Urinary bladder (tissue), 3 donors: ENCODE measurements at regions not wholly inside any gene's neighbourhood (a gene's known extent, or its start where the extent isn't known, plus 50 kb on each side); places are given as distances from the start of the nearest gene placed in this dataset.

Experiments
- DNase-seq: peaks from one replicate; pipeline ENCODE4 v3.0.0-alpha.2; 2015; ENCODE audit errors: extremely low spot score
- H3K27ac ChIP-seq: one replicate; pipeline ENCODE4 v1.5.1; 2013; ENCODE audit warnings: low read depth, mild to moderate bottlenecking, moderate library complexity
- H3K36me3 ChIP-seq: one replicate; pipeline ENCODE4 v1.6.1; 2013; ENCODE audit warnings: mild to moderate bottlenecking, moderate library complexity; ENCODE audit not compliant: insufficient read depth
- H3K4me1 ChIP-seq: one replicate; pipeline ENCODE4 v1.6.1; 2013; ENCODE audit warnings: mild to moderate bottlenecking, moderate library complexity; ENCODE audit not compliant: insufficient read depth
- H3K4me3 ChIP-seq: one replicate; pipeline ENCODE4 v1.5.1; 2013; ENCODE audit warnings: low read depth, low read length
- WGBS: extraction: QIAGEN DNeasy Blood & Tissue Kit; methylation state at CpG from one replicate; pipeline ENCODE4 v1.1.7; 2013; 5-methylcytosine and 5-hydroxymethylcytosine counted together
- donor health status: healthy with polysubstance abuse.
- donor health status: healthy.

DNA sequence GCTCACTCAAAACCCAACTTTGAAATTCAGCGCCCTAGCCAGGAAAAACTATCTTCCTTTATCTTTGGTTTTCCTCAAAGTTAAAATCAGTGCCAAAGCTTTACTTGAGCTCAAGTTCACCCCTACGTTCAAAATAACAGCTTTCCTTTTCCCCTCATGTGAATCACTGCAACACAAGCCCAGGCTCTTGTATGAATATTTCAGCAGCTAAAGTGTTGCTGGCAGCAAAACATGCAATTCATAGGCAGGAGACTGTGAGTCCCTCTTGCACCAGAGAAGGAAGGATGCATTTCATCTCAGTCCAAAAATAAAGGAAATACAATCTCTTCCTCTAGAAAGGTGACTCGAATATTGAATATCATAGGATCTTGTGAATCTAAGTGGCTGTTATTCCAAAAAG, 461.3 kb upstream of the SOX11 start:
- Histone ChIP-seq H3K4me3 (no peak overlapping the region), H3K36me3 (no peaks in the 10 kb centered on the region), H3K4me1 (no peaks in the 10 kb centered on the region), H3K27ac (no peak overlapping the region)
- 48% methylated on average over 3 of the region's 3 CpGs for WGBS
- DNase-seq, result no peak

DNA sequence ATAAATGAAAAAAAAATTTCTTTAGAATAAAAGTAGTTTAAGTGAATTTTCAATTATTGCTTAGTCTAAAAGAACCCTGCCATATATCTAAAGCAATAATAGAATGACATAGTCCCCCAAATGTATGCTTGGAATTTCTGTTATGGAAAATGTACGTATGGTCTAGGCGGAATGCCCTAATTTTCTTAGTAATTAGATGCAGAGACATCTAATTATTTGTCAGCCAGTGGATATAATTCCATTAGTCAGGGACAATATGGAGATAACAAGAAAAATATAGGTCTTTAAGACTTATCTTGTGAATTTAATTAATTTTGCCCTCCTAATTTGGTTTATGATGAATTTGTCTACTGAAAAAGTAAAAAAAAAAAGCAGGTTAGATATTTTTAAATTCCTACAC, 460.9 kb upstream of the SOX11 start:
- Histone ChIP-seq H3K4me3 (no peak overlapping the region), H3K36me3 (no peaks in the 10 kb centered on the region), H3K4me1 (no peaks in the 10 kb centered on the region), H3K27ac (no peak overlapping the region)
- no peak for DNase-seq
- 63% methylated on average over 2 of the region's 2 CpGs for WGBS

DNA sequence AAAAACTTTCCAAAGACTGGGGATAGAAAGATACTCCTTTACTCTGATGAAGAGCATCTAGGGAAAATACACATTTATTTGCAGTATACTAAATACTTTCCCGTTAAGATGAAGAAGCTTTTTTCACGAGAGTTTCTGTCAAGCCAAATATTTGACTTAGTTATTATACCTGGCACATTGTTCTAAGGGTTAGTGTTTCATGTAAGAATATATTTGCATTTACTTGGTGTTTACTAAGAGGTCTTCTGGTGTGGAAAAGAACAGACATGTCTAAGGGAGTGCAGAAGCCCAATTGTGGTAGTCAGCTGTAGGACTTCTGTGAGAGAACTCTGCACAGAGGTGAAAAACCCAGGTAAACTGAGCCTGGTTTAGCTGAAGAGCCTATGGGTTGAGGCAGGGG, 457.6 kb upstream of the SOX11 start:
- no peak overlapping the region for H3K4me3 ChIP-seq
- H3K4me1 ChIP-seq, result no peaks in the 10 kb centered on the region
- DNase-seq, result no peak
- no peaks in the 10 kb centered on the region for H3K36me3 ChIP-seq
- 77% methylated on average over 2 of the region's 2 CpGs for WGBS
- no peak overlapping the region for H3K27ac ChIP-seq

DNA sequence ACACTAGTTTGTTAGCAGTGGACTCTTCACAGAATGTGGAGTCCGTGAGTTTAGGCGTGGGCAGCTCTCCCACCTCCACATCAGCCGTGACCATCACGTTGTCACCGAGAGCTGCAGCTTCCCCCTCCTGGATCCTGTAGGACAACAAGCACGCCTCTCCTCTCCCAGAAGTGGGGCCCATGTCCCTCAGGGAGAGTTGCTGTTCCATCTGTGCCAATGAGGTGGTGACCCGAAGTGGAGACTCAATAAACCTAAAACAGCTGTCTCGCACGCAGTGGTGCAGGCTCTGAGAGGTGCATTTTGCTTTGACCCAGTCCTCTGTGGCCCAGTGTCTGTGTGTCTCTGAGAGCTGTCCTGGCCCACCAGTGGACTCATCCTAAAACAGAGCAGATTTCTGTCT, 456.5 kb upstream of the SOX11 start:
- WGBS, result 78% methylated on average over 9 of the region's 9 CpGs
- Histone ChIP-seq H3K4me3 (no peak overlapping the region), H3K27ac (no peak overlapping the region), H3K4me1 (no peaks in the 10 kb centered on the region), H3K36me3 (no peaks in the 10 kb centered on the region)
- DNase-seq, result no peak

DNA sequence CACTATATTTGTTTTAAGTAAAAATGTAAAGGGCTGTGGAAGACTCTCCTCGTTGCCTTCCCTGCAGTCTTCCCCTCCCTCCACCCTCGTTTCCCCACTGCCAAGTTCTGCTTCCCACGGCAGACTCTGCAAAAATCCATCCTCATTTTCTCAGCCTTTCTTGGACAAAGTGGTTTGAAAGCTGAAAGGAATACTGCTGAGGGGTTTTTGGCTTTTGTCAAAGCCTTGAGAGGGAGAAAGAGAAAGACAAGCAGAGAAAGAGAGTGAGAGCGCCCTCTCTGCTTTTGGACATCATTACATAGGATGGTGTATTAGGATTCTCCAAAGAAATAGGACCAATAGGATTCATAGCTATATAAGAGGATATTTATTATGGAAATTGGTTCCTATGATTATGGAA, 455.9 kb upstream of the SOX11 start:
- no peak for DNase-seq
- Histone ChIP-seq H3K36me3 (no peaks in the 10 kb centered on the region), H3K4me1 (no peaks in the 10 kb centered on the region), H3K27ac (no peak overlapping the region), H3K4me3 (no peak overlapping the region)
- WGBS, result 40% methylated on average over 4 of the region's 4 CpGs

DNA sequence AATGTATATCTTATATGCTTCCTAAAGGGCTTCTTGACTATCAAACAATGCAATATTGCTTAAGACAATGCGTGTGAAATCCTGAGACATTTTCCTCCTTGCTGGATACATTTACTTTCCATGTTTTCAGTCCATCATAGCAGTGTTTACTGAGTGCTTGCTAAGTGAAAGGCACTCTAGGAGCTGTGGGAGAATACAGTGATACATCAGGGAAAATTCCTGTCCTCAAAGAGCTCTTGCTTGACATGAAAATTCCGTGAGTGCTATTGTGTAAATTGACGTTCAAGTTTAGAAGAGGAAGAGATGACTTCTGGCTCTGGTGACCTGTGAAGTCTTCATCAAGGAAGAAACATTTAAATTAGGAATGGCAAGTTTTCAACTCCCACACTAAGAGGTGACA, 449.4 kb upstream of the SOX11 start:
- no peak overlapping the region for H3K4me3 ChIP-seq
- H3K27ac ChIP-seq, result no peak overlapping the region
- no peaks in the 10 kb centered on the region for H3K4me1 ChIP-seq
- WGBS, result 72% methylated on average over 3 of the region's 3 CpGs
- H3K36me3 ChIP-seq, result no peaks in the 10 kb centered on the region
- no peak for DNase-seq

DNA sequence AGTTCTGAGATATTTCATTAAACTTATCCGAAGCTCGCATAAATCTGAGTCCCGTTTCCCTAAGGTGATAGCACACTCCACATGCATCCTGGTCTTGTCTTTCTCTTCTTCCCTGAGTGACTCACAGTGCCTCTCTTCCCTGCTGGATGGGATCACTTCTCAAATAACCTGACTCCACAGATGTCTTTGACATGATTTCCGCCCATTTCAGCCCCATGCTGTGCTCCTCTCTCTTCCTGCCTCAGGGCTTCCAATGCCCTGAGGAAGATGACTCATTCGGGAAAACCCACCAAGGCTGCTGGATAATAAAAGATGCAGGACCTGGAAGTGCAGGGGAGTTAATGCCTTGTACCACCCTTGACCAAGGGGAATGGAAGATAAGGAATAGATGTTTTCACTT, 441.7 kb upstream of the SOX11 start:
- no peaks in the 10 kb centered on the region for H3K4me1 ChIP-seq
- DNase-seq, result no peak
- no peak overlapping the region for H3K27ac ChIP-seq
- 63% methylated on average over 5 of the region's 5 CpGs for WGBS
- H3K4me3 ChIP-seq, result no peak overlapping the region
- H3K36me3 ChIP-seq, result no peaks in the 10 kb centered on the region

DNA sequence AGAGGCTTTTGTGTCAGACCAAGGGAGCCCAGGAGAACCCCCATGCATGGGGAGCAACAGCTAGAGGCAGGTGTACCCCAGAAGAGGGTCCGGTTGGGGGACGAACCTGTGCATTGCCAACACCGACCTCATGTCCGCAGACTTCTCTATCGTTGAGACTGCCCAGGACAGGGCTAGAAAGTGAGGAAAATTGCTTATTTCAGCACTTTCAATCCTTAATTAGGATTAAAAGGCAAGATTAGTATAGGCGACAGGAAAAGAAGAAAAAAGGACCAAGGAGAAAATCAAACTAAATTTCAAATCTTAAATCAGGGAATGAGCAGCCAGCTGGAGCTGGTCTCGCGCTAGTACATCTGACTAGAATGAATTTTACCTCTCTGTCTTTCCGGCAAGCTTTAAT, 438.9 kb upstream of the SOX11 start:
- Histone ChIP-seq H3K4me3 (no peak overlapping the region), H3K4me1 (no peaks in the 10 kb centered on the region), H3K27ac (no peak overlapping the region), H3K36me3 (no peaks in the 10 kb centered on the region)
- WGBS, result 90% methylated on average over 9 of the region's 9 CpGs
- DNase-seq, result no peak

DNA sequence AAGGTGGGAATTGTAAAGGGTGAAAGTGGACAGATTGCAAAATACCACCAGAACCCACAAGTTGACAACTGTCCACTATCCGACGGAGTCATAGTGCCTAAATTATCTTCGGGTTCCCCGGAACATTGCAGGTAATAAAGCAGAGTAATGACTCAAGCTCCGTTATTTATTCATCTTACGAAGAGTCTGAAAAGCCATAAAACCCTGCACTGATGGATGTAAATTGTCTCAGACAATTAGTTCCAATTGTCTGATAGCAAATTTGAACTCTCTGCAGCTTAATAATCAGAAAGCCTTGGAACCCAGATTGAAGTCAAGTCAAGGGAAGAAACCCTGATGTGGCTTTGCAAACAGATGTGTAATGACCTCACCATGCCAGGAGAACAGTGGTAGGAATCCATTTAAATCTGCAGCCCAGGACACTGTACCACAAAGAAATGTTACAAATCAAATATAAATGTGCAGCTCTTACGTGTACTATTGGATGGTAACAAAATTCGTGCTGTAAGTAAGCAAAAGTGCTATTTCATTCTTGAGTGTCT, 437.3 kb upstream of the SOX11 start:
- H3K36me3 ChIP-seq, result no peaks in the 10 kb centered on the region
- no peaks in the 10 kb centered on the region for H3K4me1 ChIP-seq
- WGBS, result 71% methylated on average over 8 of the region's 8 CpGs
- no peak for DNase-seq
- no peak overlapping the region for H3K4me3 ChIP-seq
- no peak overlapping the region for H3K27ac ChIP-seq

DNA sequence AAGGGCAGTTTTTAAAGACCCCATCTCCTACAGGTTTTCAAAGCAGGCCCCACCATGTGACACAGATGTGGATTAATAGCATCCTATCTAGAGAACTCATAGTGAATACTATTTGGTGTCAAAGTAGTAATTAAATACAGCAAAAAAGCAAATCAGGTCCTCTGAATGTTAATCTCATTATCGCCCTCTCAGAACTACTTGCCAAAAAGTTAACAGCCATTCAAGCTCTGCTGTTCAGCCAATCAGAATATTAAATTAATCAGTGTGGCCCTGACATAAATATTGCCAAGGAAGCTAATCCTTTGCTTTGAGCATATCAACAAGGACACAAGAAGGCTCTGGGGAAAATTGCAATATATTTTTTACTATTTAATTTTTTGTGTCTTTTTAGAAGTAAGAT, 428.9 kb upstream of the SOX11 start:
- no peak overlapping the region for H3K4me3 ChIP-seq
- H3K27ac ChIP-seq, result no peak overlapping the region
- no peak for DNase-seq
- no peaks in the 10 kb centered on the region for H3K36me3 ChIP-seq
- no peaks in the 10 kb centered on the region for H3K4me1 ChIP-seq
- 96% methylated on average over 1 of the region's 1 CpG for WGBS

DNA sequence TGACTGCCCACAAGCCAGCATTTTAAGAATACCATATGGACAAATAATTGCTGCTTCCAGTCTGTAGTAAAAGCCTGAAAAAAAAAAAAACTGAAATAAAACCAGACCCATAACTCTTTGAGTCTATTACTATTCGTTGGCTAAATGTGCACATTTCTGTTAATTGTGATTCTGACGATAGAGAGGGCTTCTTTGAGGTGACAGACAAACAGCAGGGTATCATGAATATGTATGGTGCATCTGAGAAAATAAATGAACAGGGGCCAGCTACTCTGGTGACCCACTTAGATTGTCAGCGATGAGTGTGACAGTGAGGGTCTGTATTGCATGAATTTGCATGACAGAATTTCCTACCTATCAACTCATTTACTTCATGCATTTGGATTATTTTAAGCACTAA, 427.8 kb upstream of the SOX11 start:
- Histone ChIP-seq H3K36me3 (no peaks in the 10 kb centered on the region), H3K27ac (no peak overlapping the region), H3K4me1 (no peaks in the 10 kb centered on the region), H3K4me3 (no peak overlapping the region)
- no peak for DNase-seq
- WGBS, result 60% methylated on average over 3 of the region's 3 CpGs

DNA sequence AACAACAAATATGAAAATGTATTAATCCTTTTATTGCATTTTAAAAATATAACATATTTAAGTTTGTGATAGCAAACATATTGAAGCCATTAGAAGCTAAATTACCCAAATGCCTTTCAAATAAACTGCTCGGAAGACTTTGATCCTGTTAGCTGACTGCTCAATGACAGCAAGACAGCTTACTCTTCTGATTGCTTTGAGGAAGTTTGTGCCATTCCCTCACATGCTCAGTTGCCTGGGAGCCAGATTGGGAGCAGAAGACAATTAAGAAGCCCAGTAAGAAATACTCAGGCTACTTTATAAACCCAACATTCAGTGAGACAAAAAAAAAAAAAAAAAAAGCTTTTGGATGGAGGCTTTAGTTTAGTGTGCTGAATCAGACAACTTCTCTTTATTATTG, 407.1 kb upstream of the SOX11 start:
- no peak overlapping the region for H3K4me3 ChIP-seq
- no peaks in the 10 kb centered on the region for H3K36me3 ChIP-seq
- WGBS, result 67% methylated on average over 1 of the region's 1 CpG
- no peak overlapping the region for H3K27ac ChIP-seq
- no peaks in the 10 kb centered on the region for H3K4me1 ChIP-seq
- no peak for DNase-seq

DNA sequence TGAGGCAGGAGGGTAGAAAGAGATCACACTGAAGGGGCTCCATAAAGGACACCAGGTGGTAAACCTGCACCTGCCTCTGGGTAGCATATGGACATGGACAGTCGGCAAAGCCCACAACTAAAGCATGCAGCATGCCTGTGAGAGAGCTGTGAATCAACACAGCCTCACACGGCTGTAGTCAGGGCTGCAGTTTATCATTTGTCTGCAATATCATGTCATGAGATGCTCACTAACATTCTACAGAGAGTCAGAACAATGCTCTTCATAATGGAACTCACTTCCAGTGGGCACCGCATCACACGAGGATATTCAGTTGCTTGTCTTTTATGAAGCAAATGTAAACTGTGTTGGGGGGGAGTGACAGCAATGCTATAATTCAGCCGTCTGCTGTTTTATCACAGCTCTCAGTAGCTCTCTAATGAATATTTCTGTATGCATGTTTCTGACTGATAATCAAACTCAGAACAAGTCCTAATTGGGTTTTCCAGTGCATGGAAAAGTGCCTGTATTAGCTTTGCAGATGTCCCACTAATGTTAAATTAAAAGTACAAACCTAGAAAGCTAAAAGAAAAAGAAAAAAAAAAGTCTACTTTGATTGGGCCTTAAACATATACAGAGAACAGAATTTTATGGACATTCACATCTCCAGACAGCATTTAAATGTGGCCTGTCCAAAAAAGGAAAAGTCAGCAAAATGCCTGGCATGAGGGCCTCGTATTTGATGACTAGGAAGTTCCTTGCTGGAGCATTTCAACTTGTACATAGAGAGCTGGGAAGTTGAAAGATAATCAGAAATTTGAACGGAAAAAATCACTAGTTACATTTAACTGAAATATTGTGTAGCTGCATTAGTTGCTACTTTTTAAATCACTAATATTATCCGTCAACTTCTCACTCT, 406.1 kb upstream of the SOX11 start:
- WGBS, result 48% methylated on average over 8 of the region's 8 CpGs
- DNase-seq, result no peak
- Histone ChIP-seq H3K4me1 (no peaks in the 10 kb centered on the region), H3K27ac (no peak overlapping the region), H3K4me3 (no peak overlapping the region), H3K36me3 (no peaks in the 10 kb centered on the region)

DNA sequence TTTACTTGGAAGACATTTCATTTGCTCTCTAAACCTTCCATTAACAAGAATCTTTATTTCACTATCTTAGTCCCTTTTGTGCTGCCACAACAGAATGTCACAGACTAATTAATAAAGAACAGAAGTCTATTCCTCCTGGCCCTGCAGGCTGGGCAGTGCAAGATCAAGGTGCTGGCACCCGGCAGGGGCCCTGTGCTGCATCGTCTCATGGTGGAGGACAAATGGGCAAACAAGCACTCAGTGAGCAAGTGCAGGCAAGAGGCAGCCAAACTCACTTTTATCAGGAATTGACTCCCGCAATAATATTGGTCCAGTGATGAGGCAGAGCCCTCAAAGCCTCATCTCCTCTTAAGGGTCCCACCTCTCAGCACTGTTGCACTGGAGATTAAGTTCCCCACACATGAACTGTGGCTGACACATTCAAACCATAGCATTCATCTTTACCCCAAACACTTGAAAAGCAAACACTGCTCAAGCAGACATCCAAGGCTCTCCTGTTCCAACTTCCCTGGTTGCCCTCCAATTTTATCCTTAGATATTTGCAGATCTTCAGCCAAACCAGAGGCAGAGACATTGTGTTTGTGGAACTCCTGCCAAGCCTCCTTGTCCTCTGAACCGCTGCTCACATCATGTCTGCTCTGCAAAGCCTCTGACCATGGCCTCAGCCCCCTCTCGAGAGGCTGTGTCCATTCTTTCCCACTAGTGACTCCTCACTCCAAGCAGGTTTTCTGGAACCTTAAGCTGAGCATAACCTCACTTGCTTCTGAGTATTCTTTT, 404.4 kb upstream of the SOX11 start:
- 61% methylated on average over 5 of the region's 5 CpGs for WGBS
- Histone ChIP-seq H3K36me3 (no peaks in the 10 kb centered on the region), H3K4me3 (no peak overlapping the region), H3K27ac (no peak overlapping the region), H3K4me1 (no peaks in the 10 kb centered on the region)
- DNase-seq, result no peak
